HepG2 (cell line): ENCODE measurements at regions not wholly inside any gene's neighbourhood (a gene's known extent, or its start where the extent isn't known, plus 50 kb on each side); places are given as distances from the start of the nearest gene placed in this dataset.

Source experiments
- ADNP ChIP-seq: sonication (generic); formaldehyde crosslinking; IDR thresholded peaks from 2 replicates; pipeline ENCODE4 v1.4.0; 2020; ENCODE audit warnings: missing genetic modification reagents
- CHD4 ChIP-seq: fragments of 200-600 bp; sonication (generic); IDR thresholded peaks from 2 replicates; pipeline ENCODE4 v1.7.0; 2017; ENCODE audit warnings: mild to moderate bottlenecking, low read length, borderline replicate concordance
- EP300 ChIP-seq, 3 experiments: sonication (generic) in 1 of 3; formaldehyde crosslinking in 1 of 3; IDR thresholded peaks; 2 replicates each; pipeline versions ENCODE4 v1.5.1 to v1.6.1; 2011 to 2020; ENCODE audit warnings: low read depth in 2 of 3, low read length in 2 of 3, borderline replicate concordance in 1 of 3, improper control_type of control experiment in 1 of 3, mild to moderate bottlenecking in 1 of 3, missing genetic modification reagents in 1 of 3, moderate library complexity in 1 of 3
- EZH2 ChIP-seq: conservative IDR thresholded peaks from 2 replicates; pipeline ENCODE4 v1.6.1; 2012; ENCODE audit warnings: mild to moderate bottlenecking, low read depth, low read length, moderate library complexity
- KDM1A ChIP-seq: IDR thresholded peaks from 2 replicates; pipeline ENCODE4 v1.6.1; 2016; ENCODE audit warnings: missing compliant biosample characterization
- POLR2AphosphoS5 ChIP-seq: IDR thresholded peaks from 2 replicates; pipeline ENCODE4 v1.6.1; 2012; ENCODE audit warnings: low read depth, low read length
- SOX13 ChIP-seq, 3 experiments: fragments of 450-650 bp in 1 of 3; sonication (generic) in 1 of 3; formaldehyde crosslinking in 1 of 3; IDR thresholded peaks in 2 of 3; conservative IDR thresholded peaks in 1 of 3; 2 replicates each; pipeline versions ENCODE4 v1.5.0 to v1.6.1; 2016 to 2020; ENCODE audit warnings: antibody characterized with exemption in 1 of 3, mild to moderate bottlenecking in 1 of 3, missing compliant biosample characterization in 1 of 3, missing genetic modification reagents in 1 of 3, moderate library complexity in 1 of 3
- TRIM24 ChIP-seq: sonication (generic); formaldehyde crosslinking; IDR thresholded peaks from 2 replicates; pipeline ENCODE4 v1.8.0; 2022; ENCODE audit warnings: mild to moderate bottlenecking, missing genetic modification reagents
- ZFX ChIP-seq: sonication (generic); formaldehyde crosslinking; IDR thresholded peaks from 2 replicates; pipeline ENCODE4 v1.4.0; 2020; ENCODE audit warnings: mild to moderate bottlenecking, low read depth, missing genetic modification reagents, moderate library complexity
- ZNF530 ChIP-seq: sonication (generic); formaldehyde crosslinking; IDR thresholded peaks from 2 replicates; pipeline ENCODE4 v1.5.0; 2020; ENCODE audit warnings: low read depth, mild to moderate bottlenecking, missing genetic modification reagents
- TF ChIP-seq, protein P1 (sequence below): sonication (generic); formaldehyde crosslinking; IDR thresholded peaks from 2 replicates; pipeline ENCODE4 v1.5.0; 2020; ENCODE audit warnings: mild to moderate bottlenecking, missing genetic modification reagents, moderate library complexity
- TF ChIP-seq, protein P2 (sequence below): sonication (generic); formaldehyde crosslinking; IDR thresholded peaks from 2 replicates; pipeline ENCODE4 v1.4.0; 2020; ENCODE audit warnings: missing genetic modification reagents

DNA sequence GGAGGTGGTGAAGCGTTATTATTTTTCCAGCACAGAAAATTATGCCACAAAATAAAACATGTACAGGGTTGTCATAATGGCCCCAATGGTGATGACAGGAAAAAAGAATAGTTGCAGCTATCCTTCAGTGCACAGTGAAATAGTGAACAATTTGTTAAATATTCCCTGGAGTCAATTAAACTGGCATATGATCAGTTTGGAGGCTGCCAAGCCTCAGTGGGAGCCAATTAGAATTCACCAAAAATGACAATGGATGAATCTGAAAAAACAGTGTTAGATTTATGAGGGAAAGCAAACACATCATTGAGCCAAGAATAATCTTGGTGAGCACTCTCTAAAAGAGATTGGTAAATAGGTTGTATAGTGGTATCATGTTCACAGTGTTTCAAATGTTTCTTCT is 146.3 kb downstream of the OTUD1 start:
- TF ChIP-seq, protein P1, sequence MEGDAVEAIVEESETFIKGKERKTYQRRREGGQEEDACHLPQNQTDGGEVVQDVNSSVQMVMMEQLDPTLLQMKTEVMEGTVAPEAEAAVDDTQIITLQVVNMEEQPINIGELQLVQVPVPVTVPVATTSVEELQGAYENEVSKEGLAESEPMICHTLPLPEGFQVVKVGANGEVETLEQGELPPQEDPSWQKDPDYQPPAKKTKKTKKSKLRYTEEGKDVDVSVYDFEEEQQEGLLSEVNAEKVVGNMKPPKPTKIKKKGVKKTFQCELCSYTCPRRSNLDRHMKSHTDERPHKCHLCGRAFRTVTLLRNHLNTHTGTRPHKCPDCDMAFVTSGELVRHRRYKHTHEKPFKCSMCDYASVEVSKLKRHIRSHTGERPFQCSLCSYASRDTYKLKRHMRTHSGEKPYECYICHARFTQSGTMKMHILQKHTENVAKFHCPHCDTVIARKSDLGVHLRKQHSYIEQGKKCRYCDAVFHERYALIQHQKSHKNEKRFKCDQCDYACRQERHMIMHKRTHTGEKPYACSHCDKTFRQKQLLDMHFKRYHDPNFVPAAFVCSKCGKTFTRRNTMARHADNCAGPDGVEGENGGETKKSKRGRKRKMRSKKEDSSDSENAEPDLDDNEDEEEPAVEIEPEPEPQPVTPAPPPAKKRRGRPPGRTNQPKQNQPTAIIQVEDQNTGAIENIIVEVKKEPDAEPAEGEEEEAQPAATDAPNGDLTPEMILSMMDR, result no peak
- TF ChIP-seq EZH2, result no peak
- TF ChIP-seq KDM1A (CRISPR knock-in tag), result no peak
- TF ChIP-seq EP300 (IDR thresholded peaks at IDR 0.05; ENCODE audit: low read depth in 2 of 2, low read length in 2 of 2), result no peak
- no peak for TF ChIP-seq EP300 (CRISPR knock-in tag; IDR thresholded peaks at IDR 0.05; ENCODE audit: borderline replicate concordance)
- TF ChIP-seq ZNF530 (CRISPR knock-in tag), result no peak
- no peak for TF ChIP-seq CHD4
- TF ChIP-seq ADNP, result no peak
- TF ChIP-seq, protein P2, sequence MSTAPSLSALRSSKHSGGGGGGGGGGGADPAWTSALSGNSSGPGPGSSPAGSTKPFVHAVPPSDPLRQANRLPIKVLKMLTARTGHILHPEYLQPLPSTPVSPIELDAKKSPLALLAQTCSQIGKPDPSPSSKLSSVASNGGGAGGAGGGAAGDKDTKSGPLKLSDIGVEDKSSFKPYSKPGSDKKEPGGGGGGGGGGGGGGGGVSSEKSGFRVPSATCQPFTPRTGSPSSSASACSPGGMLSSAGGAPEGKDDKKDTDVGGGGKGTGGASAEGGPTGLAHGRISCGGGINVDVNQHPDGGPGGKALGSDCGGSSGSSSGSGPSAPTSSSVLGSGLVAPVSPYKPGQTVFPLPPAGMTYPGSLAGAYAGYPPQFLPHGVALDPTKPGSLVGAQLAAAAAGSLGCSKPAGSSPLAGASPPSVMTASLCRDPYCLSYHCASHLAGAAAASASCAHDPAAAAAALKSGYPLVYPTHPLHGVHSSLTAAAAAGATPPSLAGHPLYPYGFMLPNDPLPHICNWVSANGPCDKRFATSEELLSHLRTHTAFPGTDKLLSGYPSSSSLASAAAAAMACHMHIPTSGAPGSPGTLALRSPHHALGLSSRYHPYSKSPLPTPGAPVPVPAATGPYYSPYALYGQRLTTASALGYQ (CRISPR knock-in tag), result no peak
- TF ChIP-seq POLR2AphosphoS5, result no peak
- no peak for TF ChIP-seq TRIM24 (CRISPR knock-in tag)
- no peak for TF ChIP-seq ZFX
- no peak for TF ChIP-seq SOX13 (IDR thresholded peaks at IDR 0.05)
- no peak for TF ChIP-seq SOX13 (CRISPR knock-in tag; conservative IDR thresholded peaks at IDR 0.05 in 1 of 2, IDR thresholded peaks at IDR 0.05 in 1 of 2)
